Superior temporal gyrus (tissue), 1 donor: ENCODE measurements at regions not wholly inside any gene's neighbourhood (a gene's known extent, or its start where the extent isn't known, plus 50 kb on each side); places are given as distances from the start of the nearest gene placed in this dataset.
"Not testable (repeated sequence)": the region's sequence is repeated elsewhere in the genome, so short reads cannot be mapped to it uniquely, and the experiment has no call there.

Experiments used
- DNase-seq: peaks from one replicate; pipeline ENCODE4 v3.0.0-alpha.2; 2016; ENCODE audit errors: extremely low spot score

- no peak for DNase-seq
Observed at GRCh38 chr6:79431537-79431933, 105.7 kb downstream of the LCA5 start.

- no peak for DNase-seq
Observed at GRCh38 chr6:79430913-79431536, 106.2 kb downstream of the LCA5 start.

- DNase-seq: no peak
Observed at GRCh38 chr6:79427721-79428120, 109.5 kb downstream of the LCA5 start.

- no peak for DNase-seq
Observed at GRCh38 chr6:79426625-79427278, 110.5 kb downstream of the LCA5 start.

- DNase-seq: peak; percentile 39
Observed at GRCh38 chr6:79425589-79426311, 111.5 kb downstream of the LCA5 start.

GRCh38 chr6:79423216-79423615 lies 114.0 kb downstream of the LCA5 start:
- DNase-seq: peak; percentile 74

GRCh38 chr6:79422666-79423065 lies 114.6 kb downstream of the LCA5 start:
- DNase-seq: peak; percentile 76

- DNase-seq: peak; percentile 94
Observed at GRCh38 chr6:79421707-79422484, 115.3 kb downstream of the LCA5 start.

GRCh38 chr6:79421001-79421411 lies 116.2 kb downstream of the LCA5 start:
- peak; percentile 72 for DNase-seq

- DNase-seq: peak; percentile 91
Observed at GRCh38 chr6:79420054-79420453, 117.2 kb downstream of the LCA5 start.

GRCh38 chr6:79416931-79417330 lies 120.3 kb downstream of the LCA5 start:
- DNase-seq: no peak

- peak; percentile 54 for DNase-seq
Observed at GRCh38 chr6:79413562-79414002, 123.6 kb downstream of the LCA5 start.

GRCh38 chr6:79410806-79411205 lies 126.4 kb downstream of the LCA5 start:
- DNase-seq: peak; percentile 61

- DNase-seq: no peak
Observed at GRCh38 chr6:79408256-79408974, 128.8 kb downstream of the LCA5 start.

- DNase-seq: no peak
Observed at GRCh38 chr6:79404677-79405076, 132.6 kb downstream of the LCA5 start.

- DNase-seq: no peak
Observed at GRCh38 chr6:79404261-79404660, 133.0 kb downstream of the LCA5 start.

- no peak for DNase-seq
Observed at GRCh38 chr6:79403563-79403962, 133.7 kb downstream of the LCA5 start.

GRCh38 chr6:79403086-79403485 lies 134.1 kb downstream of the LCA5 start:
- no peak for DNase-seq

GRCh38 chr6:79399499-79399898 lies 137.7 kb downstream of the LCA5 start:
- no peak for DNase-seq

GRCh38 chr6:79398617-79399016 lies 138.6 kb downstream of the LCA5 start:
- not testable (repeated sequence) for DNase-seq

GRCh38 chr6:79396625-79397024 lies 140.6 kb downstream of the LCA5 start:
- DNase-seq: no peak
